Smooth muscle cell of the brain vasculature (primary cell): ENCODE measurements at regions not wholly inside any gene's neighbourhood (a gene's known extent, or its start where the extent isn't known, plus 50 kb on each side); places are given as distances from the start of the nearest gene placed in this dataset.
A peak's percentile ranks its signal among the peaks of the same experiment; 100 is the strongest.
"Not testable (repeated sequence)": the region's sequence is repeated elsewhere in the genome, so short reads cannot be mapped to it uniquely, and the experiment has no call there.

Experiments
- DNase-seq: peaks from one replicate; pipeline ENCODE4 v3.0.0-alpha.2; 2012; ENCODE audit warnings: low read depth, low spot score

DNA sequence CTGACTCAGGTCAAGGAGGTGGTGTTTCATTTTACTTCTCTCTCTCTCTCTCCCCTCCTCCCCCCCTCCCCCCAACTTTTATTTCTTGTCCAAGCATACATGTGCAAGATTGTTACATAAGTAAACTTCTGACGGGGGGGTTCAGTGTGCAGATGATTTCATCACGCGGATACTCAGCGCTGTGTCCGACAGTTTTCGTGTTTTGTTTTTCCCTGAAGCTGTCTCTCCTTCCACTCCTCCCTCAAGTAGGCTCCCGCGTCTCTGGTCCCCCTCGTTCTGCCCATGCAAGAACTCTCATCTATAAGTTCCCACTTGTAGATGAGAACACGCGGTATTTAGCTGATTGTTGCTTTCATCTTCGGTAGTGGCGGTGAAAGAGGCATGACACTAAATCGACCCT is 111.0 kb upstream of the ANKRD30BL start:
- no peak for DNase-seq

- not testable (repeated sequence) for DNase-seq
Observed at GRCh38 chr2:132273585-132273984, 111.8 kb upstream of the ANKRD30BL start.

DNA sequence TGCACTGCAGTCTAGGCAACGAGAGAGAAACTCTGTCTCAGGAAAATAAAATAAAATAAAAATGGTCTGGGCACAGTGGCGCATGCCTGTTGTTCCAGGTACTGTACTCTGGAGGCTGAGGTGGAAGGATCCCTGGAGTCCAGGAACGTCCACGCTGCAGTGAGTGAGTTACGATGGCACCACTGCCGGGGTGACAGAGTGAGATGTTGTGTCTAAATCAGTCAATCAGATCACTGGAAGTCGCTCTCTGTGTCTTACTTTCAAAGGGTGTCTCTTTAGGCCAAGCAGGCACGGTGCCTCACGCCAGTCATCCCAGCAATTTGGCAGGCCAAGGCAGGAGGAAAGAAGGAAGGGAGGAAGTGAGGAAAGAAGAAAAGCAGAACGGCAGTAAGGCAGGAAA is 112.2 kb upstream of the ANKRD30BL start:
- no peak for DNase-seq

GRCh38 chr2:132275396-132275795 is 113.6 kb upstream of the ANKRD30BL start:
- DNase-seq: no peak

DNA sequence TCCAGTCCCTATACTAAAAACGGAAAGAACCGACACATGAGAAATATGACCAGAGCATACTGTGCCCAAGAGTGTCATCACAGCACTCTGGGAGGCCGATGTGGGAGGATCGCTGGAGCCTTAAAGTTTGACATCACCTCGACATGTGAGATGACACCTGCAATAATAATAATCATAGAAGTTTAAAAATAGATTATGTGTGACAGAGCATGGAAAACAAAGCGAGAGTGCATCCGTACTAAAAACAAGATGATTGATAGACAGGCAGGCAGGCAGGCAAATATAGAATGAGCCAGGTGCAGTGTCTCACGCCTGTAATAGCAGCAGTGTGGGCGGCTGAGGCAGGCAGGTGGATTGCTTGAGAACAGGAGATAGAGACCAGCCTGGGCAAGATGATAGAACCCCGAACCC is 114.8 kb upstream of the ANKRD30BL start:
- no peak for DNase-seq

DNA sequence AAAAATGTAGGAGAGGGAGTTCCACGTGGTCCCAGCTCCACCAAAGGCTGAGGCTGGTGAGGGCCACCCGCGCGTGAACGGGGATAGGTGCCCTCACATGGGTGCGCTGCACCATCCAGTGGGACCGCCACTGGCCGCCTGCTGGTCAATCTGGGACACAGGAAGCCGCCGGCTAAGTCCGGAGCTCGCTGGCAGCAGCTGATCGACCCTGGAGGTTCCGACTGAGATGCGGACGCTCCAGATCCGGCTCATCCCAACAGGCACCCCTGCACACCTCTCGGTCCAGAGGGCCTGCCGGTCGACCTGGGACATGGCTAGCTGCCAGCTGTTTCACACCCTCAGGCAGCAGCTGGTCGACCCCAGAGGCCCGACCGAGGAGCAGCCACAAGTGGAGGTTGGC is 116.5 kb upstream of the ANKRD30BL start:
- no peak for DNase-seq

DNA sequence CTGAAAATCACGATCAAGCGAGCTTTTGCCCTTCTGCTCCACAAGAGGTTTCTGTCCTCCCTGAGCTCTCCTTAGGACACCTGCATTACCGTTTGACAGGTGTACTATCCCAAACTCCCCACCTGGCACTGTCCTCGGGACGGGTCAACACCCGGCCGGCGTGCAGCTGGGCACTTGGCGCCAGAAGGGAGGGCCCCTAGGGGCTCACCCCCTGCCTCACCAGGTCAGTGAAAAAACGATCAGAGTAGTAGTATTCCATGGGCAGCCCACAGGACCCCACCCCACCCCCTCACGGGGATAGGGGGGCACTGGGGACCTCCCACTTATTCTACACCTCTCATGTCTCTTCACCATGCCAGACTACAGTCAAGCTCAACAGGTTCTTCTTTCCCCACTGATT is 117.6 kb upstream of the ANKRD30BL start:
- no peak for DNase-seq

DNA sequence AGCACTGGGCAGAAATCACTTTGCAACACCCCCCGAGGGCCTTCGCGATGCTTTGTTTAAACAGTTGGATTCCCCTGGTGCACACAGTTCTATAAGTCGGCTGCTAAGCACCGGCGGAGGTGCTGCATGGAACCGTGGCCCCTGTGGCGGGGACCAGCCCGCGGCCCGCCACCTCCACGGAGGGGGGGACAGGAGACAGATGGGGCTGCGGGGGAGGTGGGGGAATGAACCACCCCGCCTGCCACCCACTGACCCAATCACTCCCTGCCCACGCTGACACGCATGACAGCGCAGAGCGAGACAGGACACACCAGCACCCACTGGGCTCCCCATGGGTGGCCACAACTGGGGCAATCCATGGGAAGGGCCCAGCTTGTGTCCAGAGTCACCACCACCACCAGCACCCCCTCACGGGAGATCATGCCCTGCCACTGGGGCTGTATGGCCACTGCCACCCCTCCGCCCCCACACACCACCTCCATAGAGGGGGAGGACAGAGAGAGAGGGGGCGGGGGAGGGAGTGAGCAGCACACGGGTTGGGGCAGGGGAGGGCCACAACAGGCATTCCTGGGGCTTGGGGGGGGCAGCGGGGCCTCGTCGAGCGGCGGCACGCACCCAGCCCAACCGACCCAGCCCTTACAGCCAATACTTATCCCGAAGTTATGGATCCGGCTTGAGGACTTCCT is 118.3 kb upstream of the ANKRD30BL start:
- no peak for DNase-seq

DNA sequence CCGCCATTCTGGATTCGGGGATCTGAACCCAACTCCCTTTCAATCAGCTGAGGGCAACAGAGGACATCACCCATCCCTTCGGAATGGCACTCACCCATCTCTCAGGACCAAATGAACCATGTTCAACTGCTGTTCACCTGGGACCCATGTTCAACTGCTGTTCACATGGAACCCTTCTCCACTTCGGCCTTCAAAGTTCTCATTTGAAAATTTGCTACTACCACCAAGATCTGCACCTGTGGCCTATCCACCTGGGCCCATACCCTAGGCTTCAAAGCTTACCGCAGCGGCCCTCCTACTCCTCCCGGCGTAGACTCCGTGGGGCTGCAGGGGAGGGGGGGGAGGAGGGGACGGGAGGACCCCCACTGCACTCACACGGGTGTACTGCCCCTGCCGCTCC is 119.2 kb upstream of the ANKRD30BL start:
- no peak for DNase-seq

DNA sequence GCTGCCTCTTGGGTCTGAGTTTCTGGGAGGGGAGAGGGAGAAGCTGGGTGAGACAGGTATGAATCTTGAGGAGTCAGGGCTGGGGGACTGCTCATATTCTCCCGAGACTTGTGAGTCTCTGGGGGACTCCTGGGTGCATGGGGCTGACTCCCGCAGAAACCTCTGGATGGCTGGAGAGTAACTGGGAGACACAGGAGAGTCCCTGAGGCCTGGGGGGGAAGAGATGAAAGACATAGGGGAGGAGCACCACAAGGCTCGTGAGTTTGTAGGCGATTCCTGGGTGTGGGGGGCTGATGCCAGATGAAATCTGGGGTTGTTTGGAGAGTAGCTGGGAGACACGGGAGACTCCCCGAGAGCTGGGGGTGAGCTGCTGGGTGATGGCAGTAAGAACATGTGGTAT is 120.4 kb upstream of the ANKRD30BL start:
- not testable (repeated sequence) for DNase-seq

- no peak for DNase-seq
Observed at GRCh38 chr2:132282911-132283310, 121.2 kb upstream of the ANKRD30BL start.

- DNase-seq: not testable (repeated sequence)
Observed at GRCh38 chr2:132286289-132286911, 124.6 kb upstream of the ANKRD30BL start.

DNA sequence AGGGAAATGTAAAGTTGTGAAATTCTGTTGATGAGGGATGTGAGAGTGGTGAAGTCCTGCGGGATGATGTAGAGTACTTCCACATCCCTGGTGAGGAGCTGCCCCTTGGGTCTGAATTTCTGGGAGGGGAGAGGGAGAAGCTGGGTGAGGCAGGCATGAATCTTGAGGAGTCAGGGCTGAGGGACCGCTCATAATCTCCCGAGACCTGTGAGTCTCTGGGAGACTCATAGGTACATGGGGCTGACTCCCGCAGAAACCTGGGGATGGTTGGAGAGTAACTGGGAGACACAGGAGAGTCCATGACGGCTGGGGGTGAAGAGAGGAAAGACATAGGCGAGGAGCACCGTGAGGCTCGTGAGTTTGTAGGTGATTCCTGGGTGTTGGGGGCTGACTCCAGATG is 126.2 kb upstream of the ANKRD30BL start:
- not testable (repeated sequence) for DNase-seq

DNA sequence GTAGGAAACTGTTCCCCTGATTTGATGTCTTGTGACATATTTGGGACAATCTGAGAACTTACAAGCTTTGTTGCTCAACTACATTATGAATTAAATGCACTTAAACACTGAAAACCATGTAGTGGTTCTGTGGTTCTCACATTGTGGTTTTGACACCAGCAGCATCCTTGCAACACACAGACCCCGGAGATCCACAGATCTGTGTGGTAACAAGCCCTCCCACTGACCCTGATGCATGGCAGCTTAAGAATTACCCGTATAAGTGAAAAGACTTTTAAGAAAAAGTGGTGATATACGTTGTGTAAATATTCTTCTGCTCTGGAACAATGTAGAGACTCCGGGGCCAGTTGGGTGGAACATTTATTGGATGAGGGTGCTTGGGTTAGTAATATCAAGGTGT is 127.4 kb upstream of the ANKRD30BL start:
- not testable (repeated sequence) for DNase-seq

DNA sequence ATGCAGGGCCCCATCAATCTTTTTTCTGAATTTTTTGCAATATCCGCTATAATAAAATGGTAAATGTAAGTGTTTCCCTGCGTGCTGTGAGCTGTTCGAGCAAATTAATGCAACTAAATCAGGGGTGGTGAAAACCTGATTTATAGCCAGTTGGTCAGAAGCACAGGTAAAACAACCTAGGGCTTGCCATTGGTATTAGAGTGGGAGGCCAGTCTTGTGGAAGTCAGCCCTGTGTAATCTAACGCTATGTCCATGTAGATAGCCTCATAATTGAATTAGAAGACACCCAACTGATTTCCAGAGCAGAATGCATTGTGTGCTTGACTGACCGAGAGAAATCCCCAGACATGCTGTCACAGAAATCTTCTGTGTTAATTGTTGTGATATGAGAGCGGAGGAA is 126.8 kb upstream of the GPR39 start:
- DNase-seq: not testable (repeated sequence)

DNA sequence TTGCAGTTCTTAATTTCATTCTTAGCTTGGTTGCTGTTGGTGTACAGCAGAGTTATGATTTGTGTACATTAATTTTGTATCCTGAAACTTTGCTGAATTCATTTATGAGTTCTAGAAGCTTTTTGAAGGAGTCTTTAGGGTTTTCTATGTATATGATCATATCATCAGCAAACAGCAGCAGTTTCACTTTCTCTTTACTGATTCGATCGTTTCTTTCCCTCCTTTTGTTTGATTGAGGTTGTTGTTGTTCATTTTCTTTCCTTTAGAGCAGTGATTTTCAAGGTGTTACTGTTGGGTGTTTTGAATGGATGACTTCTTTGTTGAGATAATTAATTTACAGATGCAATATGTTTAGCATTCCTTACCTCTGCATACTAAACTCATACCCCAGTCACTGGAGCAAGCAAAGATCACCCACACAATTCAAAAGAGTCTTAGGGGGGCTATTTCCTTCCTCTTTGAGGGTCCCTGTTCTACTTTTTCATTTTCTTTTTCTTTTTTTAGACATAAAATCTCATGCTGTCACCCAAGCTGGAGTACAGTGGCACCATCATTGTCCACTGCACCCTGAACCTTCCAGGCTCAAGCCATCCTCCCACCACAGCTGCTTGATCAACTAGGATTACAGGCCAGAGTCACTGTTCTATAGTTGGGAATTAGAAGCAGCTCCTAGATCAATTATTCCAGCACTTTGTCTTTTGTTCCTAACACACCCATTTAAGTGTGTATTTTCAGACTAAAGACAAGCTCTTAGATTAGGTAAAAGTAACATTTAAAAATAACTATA is 115.8 kb upstream of the GPR39 start:
- not testable (repeated sequence) for DNase-seq

DNA sequence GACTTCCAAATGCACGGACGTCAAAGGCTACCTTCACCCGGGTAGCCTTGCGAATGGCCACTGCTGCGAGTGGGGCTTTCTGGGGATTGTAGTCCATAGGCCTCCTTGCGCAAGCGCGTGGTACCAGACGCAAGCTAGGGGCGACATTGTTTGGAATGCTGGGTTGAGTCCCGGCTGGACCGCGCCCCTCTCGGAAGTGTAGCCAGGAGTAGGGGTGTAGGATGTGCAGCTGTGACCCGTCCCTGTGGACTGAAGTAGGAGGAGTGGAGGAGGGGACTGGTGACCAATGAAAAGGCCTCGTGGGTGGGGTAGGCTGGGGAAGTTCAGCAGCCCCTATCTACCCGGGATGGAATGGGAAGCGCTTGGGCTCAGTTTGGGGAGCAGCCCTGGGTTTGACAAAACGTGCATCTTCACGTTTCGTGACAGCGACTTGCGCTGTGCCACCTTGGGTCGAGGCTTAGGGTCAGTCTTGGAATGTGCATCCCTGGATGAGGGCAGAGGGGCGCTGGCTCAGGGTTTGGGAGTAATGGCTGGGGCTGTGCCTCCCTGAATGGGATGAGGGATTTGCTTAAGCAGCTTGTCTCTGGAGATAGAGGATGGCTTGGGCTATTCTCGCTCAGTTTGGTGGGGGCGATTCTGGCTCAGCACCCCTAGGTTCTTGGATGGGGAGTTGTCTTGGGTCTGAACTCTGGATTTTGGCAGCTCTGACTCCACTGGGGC is 111.8 kb upstream of the GPR39 start:
- peak; percentile 13 for DNase-seq

- DNase-seq: not testable (repeated sequence)
Observed at GRCh38 chr2:132307613-132308198, 108.9 kb upstream of the GPR39 start.

- not testable (repeated sequence) for DNase-seq
Observed at GRCh38 chr2:132309203-132309602, 107.4 kb upstream of the GPR39 start.

GRCh38 chr2:132315546-132315945 is 101.1 kb upstream of the GPR39 start:
- not testable (repeated sequence) for DNase-seq

GRCh38 chr2:132317026-132317680 is 99.5 kb upstream of the GPR39 start:
- DNase-seq: not testable (repeated sequence)
